PFSK-1 (cell line): ENCODE measurements at regions not wholly inside any gene's neighbourhood (a gene's known extent, or its start where the extent isn't known, plus 50 kb on each side); places are given as distances from the start of the nearest gene placed in this dataset.

Experiments
- FOXP2 ChIP-seq: optimal IDR thresholded peaks from 2 replicates; pipeline ENCODE3; 2011; ENCODE audit warnings: borderline replicate concordance, control low read depth, inconsistent platforms; ENCODE audit not compliant: insufficient read depth; ENCODE audit errors: extremely low read length, extremely low read depth
- POLR2AphosphoS5 ChIP-seq: IDR thresholded peaks from 2 replicates; pipeline ENCODE4 v1.6.1; 2012; ENCODE audit warnings: low read depth, mild to moderate bottlenecking, control low read depth, low read length, moderate library complexity
- SIN3A ChIP-seq: IDR thresholded peaks from 2 replicates; pipeline ENCODE4 v1.6.1; 2012; ENCODE audit warnings: mild to moderate bottlenecking, low read length, moderate library complexity, borderline replicate concordance; ENCODE audit not compliant: insufficient read depth
- TAF1 ChIP-seq: IDR thresholded peaks from 2 replicates; pipeline ENCODE4 v1.6.1; 2012; ENCODE audit warnings: low read length, control low read depth, borderline replicate concordance; ENCODE audit not compliant: insufficient read depth
- TF ChIP-seq, protein P1 (sequence below), 2 experiments: IDR thresholded peaks; 2 replicates each; pipeline versions ENCODE4 v1.6.1 to v1.8.0; 2011 to 2012; ENCODE audit warnings: low read depth in 2 of 2, low read length in 2 of 2, control low read depth in 1 of 2, inconsistent platforms in 1 of 2, mild to moderate bottlenecking in 1 of 2, moderate library complexity in 1 of 2; ENCODE audit not compliant: insufficient read depth in 1 of 2

DNA sequence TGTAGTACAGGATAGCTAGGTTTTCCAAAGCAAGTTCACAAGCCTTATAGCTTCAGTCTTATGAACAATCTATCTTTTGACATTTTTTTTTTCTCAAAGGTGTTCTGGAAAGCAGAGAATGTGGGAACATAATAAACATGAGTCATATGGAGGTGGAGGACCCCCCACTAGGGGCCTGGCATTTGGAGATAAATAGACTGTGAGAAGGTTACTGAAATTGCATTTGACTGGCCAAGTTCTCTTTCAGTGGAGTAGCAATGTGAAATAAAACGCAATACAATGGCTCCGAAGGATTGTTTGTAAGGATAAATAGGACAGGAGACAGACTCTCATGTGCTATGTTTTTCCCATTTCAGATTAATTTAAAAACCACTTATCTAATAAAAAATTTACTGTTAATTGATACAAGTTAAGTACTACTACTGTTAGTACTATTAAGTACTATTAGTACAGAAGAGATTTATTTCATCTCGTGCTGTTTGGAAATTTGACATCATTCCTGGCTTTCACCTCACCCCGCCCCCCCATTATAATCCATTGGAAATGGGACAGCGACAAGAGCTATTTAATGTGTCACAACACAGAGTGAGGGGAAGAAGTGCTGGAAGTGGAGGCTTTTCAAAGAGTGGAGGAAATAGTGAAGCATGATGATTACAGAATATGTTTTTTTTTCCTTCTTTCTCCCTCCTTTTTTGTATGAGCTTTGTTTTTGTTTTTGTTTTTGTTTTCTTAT is 122.6 kb upstream of the ID4 start:
- TF ChIP-seq, protein P1, sequence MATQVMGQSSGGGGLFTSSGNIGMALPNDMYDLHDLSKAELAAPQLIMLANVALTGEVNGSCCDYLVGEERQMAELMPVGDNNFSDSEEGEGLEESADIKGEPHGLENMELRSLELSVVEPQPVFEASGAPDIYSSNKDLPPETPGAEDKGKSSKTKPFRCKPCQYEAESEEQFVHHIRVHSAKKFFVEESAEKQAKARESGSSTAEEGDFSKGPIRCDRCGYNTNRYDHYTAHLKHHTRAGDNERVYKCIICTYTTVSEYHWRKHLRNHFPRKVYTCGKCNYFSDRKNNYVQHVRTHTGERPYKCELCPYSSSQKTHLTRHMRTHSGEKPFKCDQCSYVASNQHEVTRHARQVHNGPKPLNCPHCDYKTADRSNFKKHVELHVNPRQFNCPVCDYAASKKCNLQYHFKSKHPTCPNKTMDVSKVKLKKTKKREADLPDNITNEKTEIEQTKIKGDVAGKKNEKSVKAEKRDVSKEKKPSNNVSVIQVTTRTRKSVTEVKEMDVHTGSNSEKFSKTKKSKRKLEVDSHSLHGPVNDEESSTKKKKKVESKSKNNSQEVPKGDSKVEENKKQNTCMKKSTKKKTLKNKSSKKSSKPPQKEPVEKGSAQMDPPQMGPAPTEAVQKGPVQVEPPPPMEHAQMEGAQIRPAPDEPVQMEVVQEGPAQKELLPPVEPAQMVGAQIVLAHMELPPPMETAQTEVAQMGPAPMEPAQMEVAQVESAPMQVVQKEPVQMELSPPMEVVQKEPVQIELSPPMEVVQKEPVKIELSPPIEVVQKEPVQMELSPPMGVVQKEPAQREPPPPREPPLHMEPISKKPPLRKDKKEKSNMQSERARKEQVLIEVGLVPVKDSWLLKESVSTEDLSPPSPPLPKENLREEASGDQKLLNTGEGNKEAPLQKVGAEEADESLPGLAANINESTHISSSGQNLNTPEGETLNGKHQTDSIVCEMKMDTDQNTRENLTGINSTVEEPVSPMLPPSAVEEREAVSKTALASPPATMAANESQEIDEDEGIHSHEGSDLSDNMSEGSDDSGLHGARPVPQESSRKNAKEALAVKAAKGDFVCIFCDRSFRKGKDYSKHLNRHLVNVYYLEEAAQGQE (IDR thresholded peaks at IDR 0.05; ENCODE audit: insufficient read depth in 1 of 2, low read depth in 2 of 2, low read length in 2 of 2) = no peak
- no peak for TF ChIP-seq SIN3A
- TF ChIP-seq FOXP2 = no peak
- no peak for TF ChIP-seq TAF1
- no peak for TF ChIP-seq POLR2AphosphoS5

DNA sequence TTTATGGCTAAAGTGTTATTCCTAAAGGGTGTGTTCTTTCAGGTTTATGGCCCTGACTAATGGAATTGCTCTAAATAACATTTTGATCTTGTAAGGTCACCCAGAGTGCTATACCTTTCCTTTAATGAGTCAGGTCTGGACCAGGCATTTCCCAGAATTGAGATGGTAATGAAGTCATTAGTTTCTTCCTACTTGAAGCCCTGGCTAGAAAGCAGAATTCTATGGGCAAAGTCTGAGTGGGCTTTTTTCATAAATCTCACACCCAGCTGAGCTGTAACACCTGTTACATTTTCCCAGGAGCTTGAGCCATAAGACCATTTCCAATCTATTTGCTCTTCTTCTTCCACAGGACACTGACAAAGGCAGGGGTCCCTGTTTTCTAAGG is 122.0 kb upstream of the ID4 start:
- TF ChIP-seq SIN3A (no peak), POLR2AphosphoS5 (no peak), TAF1 (no peak), FOXP2 (no peak)
- TF ChIP-seq, protein P1 (IDR thresholded peaks at IDR 0.05; ENCODE audit: insufficient read depth in 1 of 2, low read depth in 2 of 2, low read length in 2 of 2) = no peak

DNA sequence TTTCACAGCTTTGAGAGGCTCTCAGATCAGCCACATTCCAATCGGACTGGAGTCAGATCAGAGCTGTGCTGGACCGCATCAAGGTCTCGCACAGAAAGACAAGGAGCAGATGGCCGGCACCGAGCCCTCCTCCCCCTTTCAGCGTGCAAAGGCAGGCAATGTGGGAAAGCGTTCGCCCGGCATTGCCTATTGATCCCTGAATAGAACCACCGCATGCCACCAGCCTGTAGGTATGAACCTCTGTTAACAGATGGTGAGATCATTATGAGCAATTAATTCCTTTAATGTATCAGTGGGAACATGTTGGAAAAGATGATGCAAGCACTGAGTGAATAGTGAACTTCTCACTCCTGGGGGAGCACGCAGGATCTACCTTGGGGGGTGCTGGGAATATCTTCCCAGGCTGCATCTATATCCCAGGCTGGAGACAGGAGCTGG is 117.5 kb upstream of the ID4 start:
- no peak for TF ChIP-seq POLR2AphosphoS5
- TF ChIP-seq FOXP2 = no peak
- TF ChIP-seq, protein P1 (IDR thresholded peaks at IDR 0.05; ENCODE audit: insufficient read depth in 1 of 2, low read depth in 2 of 2, low read length in 2 of 2) = no peak
- no peak for TF ChIP-seq TAF1
- TF ChIP-seq SIN3A = no peak

DNA sequence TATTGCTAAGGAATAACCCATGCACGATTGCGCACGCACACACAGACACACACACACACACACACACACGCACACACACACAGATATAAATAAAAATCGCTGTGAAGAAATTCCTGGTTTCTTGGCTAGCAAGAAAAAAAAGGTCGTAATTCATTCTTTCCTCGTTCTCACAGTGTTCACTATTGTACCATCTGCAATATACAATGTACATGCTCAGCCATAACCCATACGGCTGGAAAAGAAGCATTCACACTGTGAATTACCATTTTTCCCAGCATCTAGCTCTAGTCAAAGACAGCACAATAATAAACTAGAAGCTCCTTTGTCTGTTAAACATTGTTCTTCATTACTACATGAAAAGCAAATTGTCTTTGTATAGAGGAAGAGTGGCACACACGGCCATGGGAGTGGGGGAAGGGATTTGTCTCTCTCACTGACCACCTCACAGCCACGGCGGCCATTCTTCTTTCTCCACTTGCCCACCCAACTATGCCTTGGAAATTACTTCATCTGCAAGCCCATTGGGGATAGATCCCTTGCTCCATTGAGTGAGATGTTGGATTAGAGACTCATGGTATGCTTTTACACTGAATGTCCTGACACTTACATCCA is 115.3 kb upstream of the ID4 start:
- TF ChIP-seq TAF1 (no peak), FOXP2 (no peak), POLR2AphosphoS5 (no peak), SIN3A (no peak)
- TF ChIP-seq, protein P1 (IDR thresholded peaks at IDR 0.05; ENCODE audit: insufficient read depth in 1 of 2, low read depth in 2 of 2, low read length in 2 of 2) = no peak
